ENCODE measurements at regions not wholly inside any gene's neighbourhood (a gene's known extent, or its start where the extent isn't known, plus 50 kb on each side); places are given as distances from the start of the nearest gene placed in this dataset.
"Not testable (repeated sequence)": the region's sequence is repeated elsewhere in the genome, so short reads cannot be mapped to it uniquely, and the experiment has no call there.

GRCh38 chr20:25798174-25798993 is 101.7 kb upstream of the ZNF337 start:
- DNase-seq (ENCODE audit: low read depth), result not testable (repeated sequence)

- DNase-seq (ENCODE audit: low read depth), result not testable (repeated sequence)
These were observed 100.4 kb upstream of the ZNF337 start for GRCh38 chr20:25797062-25797461.

- DNase-seq (ENCODE audit: low read depth), result not testable (repeated sequence)
These were observed 80.6 kb upstream of the ZNF337 start for GRCh38 chr20:25777241-25777640.

DNA sequence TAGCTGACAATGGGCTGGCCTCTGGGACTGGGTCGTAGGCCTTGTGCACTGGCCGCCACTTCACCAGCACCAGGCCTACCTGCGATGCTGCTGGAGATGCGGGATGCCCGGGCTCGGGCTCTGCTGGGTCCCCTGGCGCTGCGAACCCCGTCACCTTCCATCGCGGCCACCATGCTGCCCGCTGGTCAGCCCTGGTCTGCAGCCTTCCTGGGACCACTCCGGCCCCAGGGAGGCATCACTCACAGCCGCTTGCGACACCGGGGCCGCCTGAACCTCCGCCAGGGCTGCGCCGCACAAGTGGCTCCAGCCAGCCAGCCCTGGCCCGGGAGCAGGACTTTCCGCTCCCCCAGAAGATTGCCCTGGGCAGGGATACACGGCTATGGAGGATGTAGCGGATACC is 78.1 kb upstream of the ZNF337 start:
- DNase-seq (ENCODE audit: low read depth), result not testable (repeated sequence)

DNA sequence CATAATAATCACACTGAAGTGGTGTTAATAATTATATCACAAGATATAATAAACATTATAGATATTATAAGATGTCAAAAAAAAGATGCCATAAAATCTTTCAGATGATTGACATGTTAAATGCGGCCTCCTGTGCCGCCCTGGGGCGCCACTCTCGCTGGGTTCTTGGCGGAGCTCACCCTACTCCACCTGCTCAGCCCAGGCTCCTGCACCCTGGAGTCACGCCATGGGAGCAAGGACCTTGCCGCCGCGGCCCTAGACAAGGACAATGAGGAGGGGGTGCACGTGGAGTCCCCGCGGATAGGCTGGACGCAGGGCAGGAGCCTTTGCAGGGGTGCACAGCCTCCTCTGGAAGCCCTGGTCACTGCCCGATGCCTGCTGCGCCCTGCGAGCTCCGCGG is 77.5 kb upstream of the ZNF337 start:
- not testable (repeated sequence) for DNase-seq (ENCODE audit: low read depth)

DNA sequence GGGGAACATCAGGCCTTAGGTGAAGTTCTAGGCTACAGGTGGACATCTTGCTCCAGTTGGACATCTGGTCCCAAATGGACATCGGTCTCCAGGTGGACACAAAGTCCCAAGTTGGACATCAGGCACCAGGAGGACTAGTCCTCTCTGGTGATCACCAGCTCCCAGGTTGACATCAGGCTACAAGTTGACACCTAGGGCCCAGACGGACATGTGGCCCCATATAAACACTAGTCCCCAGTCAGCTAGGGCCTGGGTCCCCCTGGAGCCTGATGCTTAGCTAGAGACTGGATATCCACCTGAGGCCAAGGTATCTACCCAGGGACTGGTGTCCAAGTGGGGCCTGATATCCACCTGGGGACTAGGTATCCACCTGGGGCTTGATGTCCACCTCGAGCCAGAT is 75.8 kb upstream of the ZNF337 start:
- not testable (repeated sequence) for DNase-seq (ENCODE audit: low read depth)

- not testable (repeated sequence) for DNase-seq (ENCODE audit: low read depth)
These were observed 75.2 kb upstream of the ZNF337 start for GRCh38 chr20:25771818-25772217.

- no peak for DNase-seq (ENCODE audit: low read depth)
These were observed 64.9 kb upstream of the ZNF337 start for GRCh38 chr20:25761596-25761995.

GRCh38 chr20:25761046-25761445 is 64.4 kb upstream of the ZNF337 start:
- DNase-seq (ENCODE audit: low read depth), result not testable (repeated sequence)

- DNase-seq (ENCODE audit: low read depth), result no peak
These were observed 54.4 kb upstream of the ZNF337 start for GRCh38 chr20:25750765-25751696.

- no peak for DNase-seq (ENCODE audit: low read depth)
These were observed 53.6 kb upstream of the ZNF337 start for GRCh38 chr20:25750220-25750764.

DNA sequence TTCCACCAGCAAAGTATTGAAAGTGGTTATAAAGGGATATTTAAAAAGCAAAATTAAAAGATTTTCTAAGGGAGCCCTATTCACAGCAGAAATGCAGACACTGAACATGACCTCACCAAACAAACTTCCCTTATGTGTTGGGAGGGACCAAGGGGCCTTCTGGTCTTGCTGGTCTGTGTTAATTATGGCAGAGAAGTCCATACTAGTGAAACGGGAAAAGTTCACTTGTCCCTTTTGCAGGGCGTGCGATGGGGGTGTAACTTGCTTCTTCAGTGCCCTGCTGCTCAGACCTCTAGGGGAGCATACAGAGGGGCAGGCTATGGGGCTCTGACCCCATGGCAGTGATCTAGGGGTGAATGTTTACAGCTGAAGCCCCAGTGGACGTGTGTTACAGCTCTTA is 53.0 kb upstream of the ZNF337 start:
- DNase-seq (ENCODE audit: low read depth), result no peak

All from LHCN-M2 (cell line).